ENCODE measurements at regions not wholly inside any gene's neighbourhood (a gene's known extent, or its start where the extent isn't known, plus 50 kb on each side); places are given as distances from the start of the nearest gene placed in this dataset.

GRCh38 chrX:21056622-21057021, 317.6 kb upstream of the CNKSR2 start:
- no peak for DNase-seq

DNA sequence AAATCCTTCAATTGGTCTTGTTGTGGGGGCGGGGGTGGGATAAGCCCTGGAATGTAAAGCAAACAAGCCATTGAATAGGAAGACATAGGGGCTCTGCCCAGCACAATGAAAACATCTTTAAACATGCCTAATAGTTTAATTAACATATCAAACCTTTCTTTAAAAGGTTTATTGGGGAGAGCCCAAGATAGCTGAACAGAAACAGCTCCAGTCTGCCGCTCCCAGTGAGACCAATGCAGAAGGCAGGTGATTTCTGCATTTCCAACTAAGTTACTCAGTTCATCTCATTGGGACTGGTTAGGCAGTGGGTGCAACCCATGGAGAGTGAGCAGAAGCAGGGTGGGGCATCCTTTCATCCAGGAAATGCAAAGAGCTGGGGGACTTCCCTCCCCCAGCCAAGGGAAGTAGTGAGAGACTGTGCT, 327.2 kb upstream of the CNKSR2 start:
- DNase-seq = no peak

DNA sequence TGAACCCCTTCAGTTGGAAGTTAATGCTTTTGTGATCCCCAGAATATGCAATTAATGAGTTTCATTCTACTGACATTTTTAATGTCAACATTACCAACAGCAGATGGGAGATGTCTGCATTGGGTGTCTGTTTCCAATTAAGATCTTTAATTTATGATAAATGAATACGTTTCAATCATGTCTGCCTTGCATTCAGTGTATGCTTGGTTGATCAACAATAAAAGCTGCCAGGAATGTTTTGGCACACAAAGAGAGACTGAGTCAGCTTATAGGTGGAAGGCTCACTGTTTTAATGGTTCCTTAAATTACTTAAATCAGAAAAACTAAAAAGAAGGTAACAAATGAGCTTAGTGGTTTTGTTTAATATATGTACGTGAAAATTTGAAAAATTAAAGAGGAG, 359.9 kb upstream of the CNKSR2 start:
- DNase-seq = no peak

DNA sequence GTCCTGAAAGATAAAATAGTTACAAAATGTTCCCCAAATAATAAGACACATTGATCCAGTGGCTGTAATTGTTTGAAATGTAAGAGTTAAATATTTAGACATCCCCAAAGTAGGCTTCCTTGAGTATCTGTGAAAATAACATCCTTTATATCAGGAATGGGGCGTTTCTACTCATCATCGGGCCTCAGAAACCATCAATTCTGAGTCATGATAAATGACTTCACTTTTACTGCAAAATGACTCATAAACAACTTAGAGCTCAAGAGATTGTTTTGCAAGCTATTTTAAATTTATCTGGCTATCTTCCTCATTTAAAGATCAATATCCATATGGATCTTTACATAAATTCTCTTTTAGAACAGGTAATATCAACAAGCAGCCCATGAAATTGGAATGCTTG, 369.4 kb upstream of the CNKSR2 start:
- DNase-seq = no peak

- DNase-seq = no peak
Measured at GRCh38 chrX:20995829-20996228, 378.4 kb upstream of the CNKSR2 start.

- DNase-seq = no peak
Measured at GRCh38 chrX:20989361-20989760, 384.9 kb upstream of the CNKSR2 start.

- DNase-seq = no peak
Measured at GRCh38 chrX:20988804-20989203, 385.4 kb upstream of the CNKSR2 start.

GRCh38 chrX:20988118-20988517, 386.1 kb upstream of the CNKSR2 start:
- no peak for DNase-seq

- DNase-seq = no peak
Measured at GRCh38 chrX:20980426-20980825, 393.8 kb upstream of the CNKSR2 start.

- no peak for DNase-seq
Measured at GRCh38 chrX:20974326-20974725, 399.9 kb upstream of the CNKSR2 start.

DNA sequence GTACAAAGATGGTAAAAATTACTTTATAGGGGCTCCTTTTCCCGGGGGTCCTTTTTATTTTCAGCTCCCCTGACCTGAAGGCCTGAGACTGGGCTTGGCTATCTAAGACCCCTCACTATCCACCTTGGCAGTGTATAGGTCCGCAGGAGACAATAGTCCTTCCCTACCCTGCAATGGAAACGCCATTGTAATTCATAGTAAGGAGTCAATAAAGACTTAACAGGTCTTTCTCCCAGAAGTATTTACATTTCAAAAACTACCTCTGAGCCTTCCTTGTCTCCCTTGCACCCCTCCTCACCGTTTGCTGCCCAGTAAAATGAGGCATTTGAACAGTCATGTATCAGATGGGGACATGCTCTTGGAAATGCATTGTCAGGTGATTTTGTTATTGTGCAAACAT, 401.2 kb upstream of the CNKSR2 start:
- no peak for DNase-seq

- DNase-seq = no peak
Measured at GRCh38 chrX:20971250-20971649, 403.0 kb upstream of the CNKSR2 start.

- DNase-seq = no peak
Measured at GRCh38 chrX:20969565-20969964, 404.7 kb upstream of the CNKSR2 start.

- DNase-seq = no peak
Measured at GRCh38 chrX:20968996-20969395, 405.2 kb upstream of the CNKSR2 start.

GRCh38 chrX:20967725-20968124, 406.5 kb upstream of the CNKSR2 start:
- DNase-seq = no peak

GRCh38 chrX:20965270-20966044, 408.8 kb upstream of the CNKSR2 start:
- DNase-seq = no peak

GRCh38 chrX:20954014-20954413, 420.2 kb upstream of the CNKSR2 start:
- no peak for DNase-seq

DNA sequence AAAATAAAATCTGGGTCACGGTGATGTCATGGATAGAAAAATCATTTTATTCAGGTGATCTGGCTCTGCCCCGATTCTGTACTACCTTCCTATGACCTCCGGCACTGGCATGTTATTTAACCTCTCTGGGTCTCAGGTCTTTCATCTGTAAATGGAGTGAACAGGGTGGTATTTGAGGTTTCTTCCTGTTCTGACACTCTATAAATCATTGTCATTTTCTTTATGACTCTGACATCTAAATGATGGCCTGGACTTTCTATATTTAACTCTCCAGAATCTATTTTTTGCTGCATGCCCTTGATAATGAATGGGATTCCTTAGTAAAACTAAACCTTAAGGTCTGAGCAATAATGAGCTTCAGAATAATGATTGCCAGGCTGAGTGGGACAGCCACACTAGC, 422.0 kb upstream of the CNKSR2 start:
- no peak for DNase-seq

- DNase-seq = no peak
Measured at GRCh38 chrX:20951016-20951810, 423.0 kb upstream of the CNKSR2 start.

- DNase-seq = no peak
Measured at GRCh38 chrX:20947411-20947912, 426.8 kb upstream of the CNKSR2 start.

GRCh38 chrX:20913760-20914159, 460.5 kb upstream of the CNKSR2 start:
- DNase-seq = no peak

DNA sequence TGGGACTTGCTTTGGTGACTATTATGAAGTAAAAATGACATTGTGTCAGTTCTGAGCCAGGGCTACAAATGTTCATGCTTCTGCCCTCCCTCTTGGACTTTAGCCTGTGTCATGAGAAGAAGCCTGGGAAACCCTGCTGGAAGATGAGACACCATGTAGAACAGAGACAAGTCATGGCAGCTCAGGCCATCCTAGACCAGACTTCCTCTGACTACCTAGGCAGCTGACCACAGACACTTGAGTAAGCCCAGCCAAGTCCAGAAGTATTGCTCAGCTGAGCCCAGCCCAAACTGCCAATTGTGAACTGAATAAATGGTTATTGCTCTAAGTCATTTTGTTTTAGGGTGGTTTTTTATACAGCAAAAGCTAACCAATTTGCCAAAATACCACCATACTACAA, 467.6 kb upstream of the CNKSR2 start:
- no peak for DNase-seq

GRCh38 chrX:20884565-20884964, 489.7 kb upstream of the CNKSR2 start:
- DNase-seq = no peak

GRCh38 chrX:20863649-20864048, 510.6 kb upstream of the CNKSR2 start:
- DNase-seq = no peak
